ENCODE measurements at regions not wholly inside any gene's neighbourhood (a gene's known extent, or its start where the extent isn't known, plus 50 kb on each side); places are given as distances from the start of the nearest gene placed in this dataset.
"Not testable (repeated sequence)": the region's sequence is repeated elsewhere in the genome, so short reads cannot be mapped to it uniquely, and the experiment has no call there.

DNA sequence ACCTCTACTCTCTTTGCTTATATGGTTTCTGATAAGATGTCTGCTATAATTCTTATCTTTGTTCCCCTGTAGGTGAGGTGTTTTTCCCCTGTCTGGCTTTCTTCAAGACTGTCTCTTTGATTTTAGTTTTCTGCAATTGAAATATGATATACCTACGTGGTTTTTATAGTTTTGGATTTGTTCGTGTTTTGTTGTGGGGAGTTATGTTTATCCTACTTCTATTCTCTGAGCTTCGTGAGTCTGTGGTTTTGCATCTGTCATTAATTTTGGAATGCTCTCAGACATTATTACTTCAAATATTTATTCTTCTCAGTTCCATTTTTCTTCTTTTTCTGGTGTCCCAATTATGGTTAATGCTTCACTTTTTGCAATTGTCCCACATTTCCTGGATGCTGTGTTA is 521.3 kb downstream of the KCTD16 start:
- DNase-seq (ENCODE audit: low read depth in 2 of 2): no peak

GRCh38 chr5:144684899-144685298 is 514.2 kb downstream of the KCTD16 start:
- DNase-seq (ENCODE audit: low read depth in 2 of 2): no peak

GRCh38 chr5:144680711-144681110 is 510.0 kb downstream of the KCTD16 start:
- DNase-seq (ENCODE audit: low read depth in 2 of 2): no peak

- no peak for DNase-seq (ENCODE audit: low read depth in 2 of 2)
These were observed 500.4 kb downstream of the KCTD16 start for GRCh38 chr5:144671066-144671465.

DNA sequence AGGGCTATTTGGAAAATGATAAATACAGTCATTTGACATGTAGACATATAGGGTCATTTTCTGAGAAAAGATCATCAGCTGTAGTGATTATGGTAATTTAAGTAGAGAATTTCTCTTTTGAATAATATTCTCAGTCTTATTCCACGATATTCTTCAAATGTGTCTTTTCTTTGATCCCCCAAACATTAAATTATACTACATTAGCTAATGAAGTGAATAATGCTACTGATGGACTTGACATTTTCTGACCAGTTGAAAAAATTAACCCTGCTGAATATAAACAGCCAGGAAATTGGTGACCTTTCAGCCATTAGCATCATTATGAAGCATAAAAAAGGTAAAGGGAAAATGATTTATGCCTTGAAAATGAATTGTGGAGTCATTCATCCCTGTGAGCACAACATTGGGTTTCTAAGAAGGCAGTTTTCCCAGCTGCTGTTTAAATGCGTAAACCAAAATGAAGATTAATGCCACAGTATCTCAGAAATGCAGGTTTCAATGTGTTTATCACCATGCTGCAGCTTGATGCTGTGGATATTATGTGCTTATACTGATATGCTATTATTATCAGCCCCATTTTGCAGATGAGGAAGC is 489.1 kb downstream of the KCTD16 start:
- no peak for DNase-seq (ENCODE audit: low read depth in 2 of 2)

GRCh38 chr5:144644317-144644716 is 473.6 kb downstream of the KCTD16 start:
- no peak for DNase-seq (ENCODE audit: low read depth in 2 of 2)

DNA sequence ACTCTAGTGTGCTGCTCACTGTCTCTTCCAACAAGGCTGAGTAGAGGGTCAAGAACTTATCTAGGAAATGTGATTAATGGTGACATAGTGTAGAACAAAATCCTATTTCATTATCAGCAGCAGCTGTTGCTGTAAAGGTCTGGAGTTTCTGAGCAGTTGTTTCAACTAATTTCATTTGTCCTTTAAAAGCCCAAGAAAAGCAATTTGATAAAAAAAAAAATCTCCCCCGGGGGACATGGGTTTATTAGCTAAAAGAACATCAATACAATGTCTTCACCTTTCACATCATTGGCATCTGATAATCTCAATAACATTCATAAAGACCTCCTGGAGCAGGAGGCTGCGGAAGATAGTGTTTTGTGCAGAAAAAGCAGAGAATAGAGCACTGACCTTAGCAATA is 468.1 kb downstream of the KCTD16 start:
- DNase-seq (ENCODE audit: low read depth in 2 of 2): no peak

GRCh38 chr5:144634138-144634537 is 463.5 kb downstream of the KCTD16 start:
- DNase-seq (ENCODE audit: low read depth in 2 of 2): no peak

GRCh38 chr5:144598451-144599068 is 427.9 kb downstream of the KCTD16 start:
- no peak for DNase-seq (ENCODE audit: low read depth in 2 of 2)

GRCh38 chr5:144596517-144596916 is 425.8 kb downstream of the KCTD16 start:
- DNase-seq (ENCODE audit: low read depth in 2 of 2): no peak

DNA sequence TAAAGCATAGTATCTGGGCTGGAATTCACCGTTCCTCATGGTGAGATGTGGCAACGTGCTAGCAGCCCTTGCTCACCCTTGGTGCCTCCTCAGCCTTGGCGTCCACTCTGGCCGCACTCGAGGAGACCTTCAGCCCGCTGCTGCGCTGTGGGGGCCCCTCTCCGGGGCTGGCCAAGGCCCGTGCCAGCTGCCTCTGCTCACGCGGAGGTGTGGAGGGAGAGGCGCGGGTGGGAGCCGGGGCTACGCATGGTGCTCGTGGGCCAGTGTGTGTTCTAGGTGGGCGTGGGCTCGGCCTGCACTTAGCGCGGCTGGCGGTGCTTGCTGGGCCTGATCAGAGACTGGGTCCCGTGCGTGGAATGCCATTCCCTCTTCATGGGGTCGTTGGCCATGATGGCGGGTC is 424.2 kb downstream of the KCTD16 start:
- DNase-seq (ENCODE audit: low read depth in 2 of 2): no peak

GRCh38 chr5:144594234-144594633 is 423.6 kb downstream of the KCTD16 start:
- DNase-seq (ENCODE audit: low read depth in 2 of 2): not testable (repeated sequence)

DNA sequence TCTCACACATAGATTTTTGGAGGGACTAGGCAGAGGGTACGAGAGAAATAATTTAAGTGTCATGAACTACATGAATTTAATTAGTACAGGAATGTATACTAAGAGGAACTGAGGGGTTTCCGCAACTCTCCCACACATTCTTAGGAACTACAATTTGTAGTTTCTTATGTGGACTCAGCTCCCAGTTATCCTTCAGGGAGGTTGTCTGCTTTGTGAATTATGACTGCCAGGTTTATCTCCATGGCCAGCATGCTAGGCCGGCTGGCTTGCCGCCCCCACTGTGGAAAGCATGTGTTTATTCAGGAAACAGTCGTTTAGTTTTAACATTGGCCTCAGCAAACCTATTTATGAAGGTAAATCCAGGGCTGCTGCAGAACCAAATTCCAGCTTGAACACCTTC is 415.0 kb downstream of the KCTD16 start:
- DNase-seq (ENCODE audit: low read depth in 2 of 2): no peak

DNA sequence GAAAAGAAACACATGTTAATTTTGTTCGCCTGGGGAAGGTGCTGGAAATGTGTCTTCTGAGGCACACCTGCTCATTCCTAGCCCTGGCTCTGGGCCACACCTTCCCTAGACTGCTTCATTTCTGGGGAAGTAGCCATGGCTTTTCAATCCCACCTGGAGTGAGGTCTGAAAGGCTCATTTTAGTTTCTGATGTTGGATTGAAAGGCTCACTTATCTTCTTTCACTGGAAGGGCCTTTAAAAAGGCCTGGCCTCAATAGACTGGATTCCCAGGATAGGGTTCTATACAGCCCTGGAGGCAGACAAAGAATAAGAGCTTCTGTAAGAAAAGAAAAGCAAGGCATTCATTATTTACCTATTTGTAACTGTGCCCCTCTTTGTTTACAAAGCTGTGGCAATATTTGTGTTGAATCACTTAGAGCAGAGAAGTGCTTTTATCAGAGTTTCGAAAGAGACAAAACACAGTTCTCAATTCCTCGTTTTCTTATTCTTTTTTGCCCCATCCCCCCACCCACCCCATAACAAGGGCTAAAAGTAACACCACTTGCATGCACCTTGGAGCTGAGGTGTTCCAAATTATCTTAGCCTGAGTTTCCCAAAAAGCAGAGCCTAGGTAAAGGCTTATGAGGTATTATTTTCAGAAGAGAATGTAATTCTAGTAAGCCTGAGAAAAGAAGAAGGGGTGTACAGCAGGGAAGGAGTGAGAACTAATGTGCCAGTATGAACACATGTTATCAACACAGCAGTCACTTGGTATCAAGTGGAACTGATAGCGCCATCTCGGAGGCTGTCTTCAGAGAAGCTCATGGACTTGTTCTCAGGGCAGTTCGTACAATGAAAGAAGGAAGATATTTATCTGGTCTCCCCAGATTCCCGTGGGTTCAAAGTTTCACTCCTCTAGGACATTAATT is 413.1 kb downstream of the KCTD16 start:
- DNase-seq (ENCODE audit: low read depth in 2 of 2): no peak

GRCh38 chr5:144582066-144582465 is 411.4 kb downstream of the KCTD16 start:
- no peak for DNase-seq (ENCODE audit: low read depth in 2 of 2)

GRCh38 chr5:144581044-144581443 is 410.4 kb downstream of the KCTD16 start:
- no peak for DNase-seq (ENCODE audit: low read depth in 2 of 2)

GRCh38 chr5:144577676-144578075 is 407.0 kb downstream of the KCTD16 start:
- DNase-seq (ENCODE audit: low read depth in 2 of 2): no peak

- DNase-seq (ENCODE audit: low read depth in 2 of 2): no peak
These were observed 405.1 kb downstream of the KCTD16 start for GRCh38 chr5:144575736-144576135.

GRCh38 chr5:144567421-144567780 is 396.7 kb downstream of the KCTD16 start:
- DNase-seq (ENCODE audit: low read depth in 2 of 2): no peak

DNA sequence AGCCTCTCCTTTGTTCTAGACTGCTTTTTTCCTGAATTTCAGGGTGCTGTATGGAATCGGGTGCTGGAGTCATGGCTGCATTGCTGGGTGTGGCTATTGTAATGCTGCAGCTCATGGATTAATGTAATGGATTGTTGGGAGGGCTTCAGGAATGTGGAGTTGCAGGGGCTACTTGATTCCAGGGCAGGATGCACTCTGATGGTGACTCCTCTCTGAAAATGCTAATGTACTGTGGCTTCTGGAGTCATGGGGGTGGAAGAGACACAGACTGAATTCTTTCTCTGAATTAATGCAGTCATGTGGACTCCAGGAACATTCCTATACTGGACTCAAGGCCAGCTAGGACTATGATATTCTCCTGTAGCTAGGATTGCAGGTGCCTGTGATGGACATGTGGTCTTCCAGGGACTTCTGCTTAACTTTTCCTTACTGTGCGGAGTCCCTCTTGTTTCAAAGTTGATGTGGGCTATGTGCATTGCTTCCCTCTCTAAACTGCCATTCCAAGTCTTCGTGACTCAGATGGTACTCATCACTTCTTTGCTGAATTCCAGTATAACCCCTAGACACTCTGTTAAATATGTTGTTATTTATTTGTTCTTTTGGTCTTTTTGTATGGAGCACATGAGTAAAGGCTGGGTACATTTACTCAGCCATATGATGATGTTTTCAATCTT is 396.2 kb downstream of the KCTD16 start:
- peak in 1 of 2 experiments; percentile 2 for DNase-seq (ENCODE audit: low read depth in 2 of 2)

DNA sequence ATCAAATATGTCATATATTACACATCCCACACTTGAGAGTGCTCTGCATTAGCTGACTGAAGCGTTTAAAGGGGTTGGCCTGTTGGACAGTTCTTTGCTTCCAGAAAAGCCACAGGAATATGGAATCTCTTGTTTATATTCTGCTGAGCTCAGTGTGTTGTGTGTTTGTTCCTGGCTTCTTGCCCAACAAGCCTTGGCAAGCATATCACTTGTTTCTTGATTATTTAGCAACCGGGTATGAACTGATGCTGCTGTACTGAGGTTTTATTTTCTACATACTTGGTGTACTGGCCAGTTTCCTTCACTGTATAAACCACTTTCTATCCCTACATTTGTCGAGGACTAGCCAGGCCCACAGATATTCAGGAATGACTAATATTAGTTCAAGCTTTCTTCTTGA is 378.9 kb downstream of the KCTD16 start:
- peak; percentile 16 to 23 for DNase-seq (ENCODE audit: low read depth in 2 of 2)

GRCh38 chr5:144548936-144549335 is 378.3 kb downstream of the KCTD16 start:
- DNase-seq (ENCODE audit: low read depth in 2 of 2): no peak
